ENCODE measurements at regions not wholly inside any gene's neighbourhood (a gene's known extent, or its start where the extent isn't known, plus 50 kb on each side); places are given as distances from the start of the nearest gene placed in this dataset.

GRCh38 chr18:34643989-34644388 lies 66.1 kb upstream of the DTNA start:
- no peak for DNase-seq (ENCODE audit: low spot score)

GRCh38 chr18:34647251-34647650 lies 62.8 kb upstream of the DTNA start:
- peak; percentile 56 for DNase-seq (ENCODE audit: low spot score)

- no peak for DNase-seq (ENCODE audit: low spot score)
Observed at GRCh38 chr18:34648269-34648985, 61.7 kb upstream of the DTNA start.

GRCh38 chr18:34649080-34649479 lies 61.0 kb upstream of the DTNA start:
- no peak for DNase-seq (ENCODE audit: low spot score)

- no peak for DNase-seq (ENCODE audit: low spot score)
Observed at GRCh38 chr18:34650121-34650545, 60.0 kb upstream of the DTNA start.

- DNase-seq (ENCODE audit: low spot score): no peak
Observed at GRCh38 chr18:34651586-34652369, 58.3 kb upstream of the DTNA start.

- no peak for DNase-seq (ENCODE audit: low spot score)
Observed at GRCh38 chr18:34655131-34655530, 55.0 kb upstream of the DTNA start.

GRCh38 chr18:34657860-34658500 lies 52.1 kb upstream of the DTNA start:
- no peak for DNase-seq (ENCODE audit: low spot score)

- DNase-seq (ENCODE audit: low spot score): peak; percentile 78
Observed at GRCh38 chr18:34659579-34660517, 50.2 kb upstream of the DTNA start.
